GM23338 (cell line): ENCODE measurements at regions not wholly inside any gene's neighbourhood (a gene's known extent, or its start where the extent isn't known, plus 50 kb on each side); places are given as distances from the start of the nearest gene placed in this dataset.
A peak's percentile ranks its signal among the peaks of the same experiment; 100 is the strongest.

Experiments used
- ATAC-seq: fragments of 200-7000 bp; cut with Tn5 transposase; 3 replicates; pipeline ENCODE4 v1.9.1; 2020
- DNase-seq: peaks from one replicate; pipeline ENCODE4 v3.0.0-alpha.2; 2015; ENCODE audit warnings: low spot score
- H2AFZ ChIP-seq: fragments of 200-600 bp; sonication (generic); 2 replicates; pipeline ENCODE4 v1.8.0; 2016; ENCODE audit warnings: antibody characterized with exemption, mild to moderate bottlenecking, moderate library complexity
- H3F3A ChIP-seq: fragments of 200-600 bp; sonication (generic); replicated peaks from 2 replicates; pipeline ENCODE4 v1.8.0; 2017; ENCODE audit warnings: antibody characterized with exemption, mixed run types, low read depth
- H3K27ac ChIP-seq: fragments of 200-600 bp; sonication (generic); 2 replicates; pipeline ENCODE4 v1.6.1; 2016; ENCODE audit warnings: low read depth
- H3K27me3 ChIP-seq: fragments of 200-600 bp; sonication (generic); 2 replicates; pipeline ENCODE4 v1.8.0; 2016; ENCODE audit warnings: mild to moderate bottlenecking, mixed run types, moderate library complexity; ENCODE audit not compliant: insufficient read depth
- H3K36me3 ChIP-seq: fragments of 200-600 bp; sonication (generic); 2 replicates; pipeline ENCODE4 v1.8.0; 2016; ENCODE audit warnings: mild to moderate bottlenecking; ENCODE audit not compliant: insufficient read depth
- H3K4me1 ChIP-seq: fragments of 200-600 bp; sonication (generic); 2 replicates; pipeline ENCODE4 v1.8.0; 2016; ENCODE audit warnings: mild to moderate bottlenecking, moderate library complexity; ENCODE audit not compliant: insufficient read depth
- H3K4me2 ChIP-seq: fragments of 200-600 bp; sonication (generic); 2 replicates; pipeline ENCODE4 v1.7.1; 2017; ENCODE audit warnings: mixed run types
- H3K4me3 ChIP-seq: fragments of 200-600 bp; sonication (generic); 2 replicates; pipeline ENCODE4 v1.6.1; 2016; ENCODE audit warnings: mixed run types
- H3K79me2 ChIP-seq: fragments of 200-600 bp; sonication (generic); replicated peaks from 2 replicates; pipeline ENCODE4 v1.8.0; 2017; ENCODE audit warnings: mild to moderate bottlenecking; ENCODE audit not compliant: insufficient read depth
- H3K9me2 ChIP-seq: fragments of 200-600 bp; sonication (generic); 2 replicates; pipeline ENCODE4 v1.8.0; 2017; ENCODE audit not compliant: insufficient read depth
- H4K20me1 ChIP-seq: fragments of 200-600 bp; sonication (generic); replicated peaks from 2 replicates; pipeline ENCODE4 v1.8.0; 2017; ENCODE audit warnings: mild to moderate bottlenecking; ENCODE audit not compliant: insufficient read depth
- H3K27ac Mint-ChIP-seq: 2 replicates; pipeline ENCODE4 v1.8.0; 2020; ENCODE audit warnings: inconsistent platforms, mild to moderate bottlenecking, moderate library complexity, mixed read lengths
- H3K27me3 Mint-ChIP-seq: 3 replicates; pipeline ENCODE4 v1.8.0; 2022; ENCODE audit warnings: low read depth, mild to moderate bottlenecking, moderate library complexity, mixed read lengths, inconsistent platforms; ENCODE audit not compliant: insufficient read depth, poor library complexity
- H3K36me3 Mint-ChIP-seq: 3 replicates; pipeline ENCODE4 v1.8.0; 2021; ENCODE audit warnings: low read depth, mild to moderate bottlenecking, inconsistent platforms, moderate library complexity, mixed read lengths
- H3K4me1 Mint-ChIP-seq: 3 replicates; pipeline ENCODE4 v1.8.0; 2020; ENCODE audit warnings: mild to moderate bottlenecking, inconsistent platforms, mixed read lengths
- H3K4me3 Mint-ChIP-seq: 3 replicates; pipeline ENCODE4 v1.8.0; 2021; ENCODE audit warnings: moderate library complexity, mild to moderate bottlenecking, inconsistent platforms, mixed read lengths
- H3K9me3 Mint-ChIP-seq: 3 replicates; pipeline ENCODE4 v1.8.0; 2020; ENCODE audit warnings: moderate library complexity, mild to moderate bottlenecking, inconsistent platforms, mixed read lengths
- CREB1 ChIP-seq: fragments of 250-450 bp; sonication (Bioruptor Pico); IDR thresholded peaks from 2 replicates; pipeline ENCODE4 v1.5.0; 2020; ENCODE audit warnings: low read depth, mild to moderate bottlenecking, moderate library complexity
- EZH2phosphoT487 ChIP-seq: fragments of 200-600 bp; sonication (generic); IDR thresholded peaks from one replicate; pipeline ENCODE4 v1.8.1; 2018; ENCODE audit warnings: antibody characterized with exemption; ENCODE audit not compliant: unreplicated experiment
- POLR2AphosphoS5 ChIP-seq: IDR thresholded peaks from 2 replicates; pipeline ENCODE4 v1.6.1; 2016; ENCODE audit warnings: antibody characterized with exemption, low read depth
- STAT1 ChIP-seq: IDR thresholded peaks from one replicate; pipeline ENCODE4 v1.6.1; 2016; ENCODE audit warnings: antibody characterized with exemption; ENCODE audit not compliant: unreplicated experiment
- ZNF114 ChIP-seq: fragments of 250-450 bp; sonication (Bioruptor Pico); IDR thresholded peaks from 2 replicates; pipeline ENCODE4 v1.5.0; 2020; ENCODE audit warnings: mild to moderate bottlenecking, moderate library complexity
- ZNF331 ChIP-seq: fragments of 250-450 bp; sonication (Bioruptor Pico); IDR thresholded peaks from 2 replicates; pipeline ENCODE4 v1.5.0; 2020; ENCODE audit warnings: low read depth, mild to moderate bottlenecking, moderate library complexity
- TF ChIP-seq, protein P1 (sequence below), 2 experiments: fragments of 200-600 bp in 1 of 2; sonication (generic) in 1 of 2; conservative IDR thresholded peaks; 2 replicates each; pipeline versions ENCODE4 v1.5.1 to v1.6.1; 2016 to 2017; ENCODE audit warnings: antibody characterized with exemption in 2 of 2, low read depth in 2 of 2, mild to moderate bottlenecking in 2 of 2, moderate library complexity in 1 of 2
- TF ChIP-seq, protein P2 (sequence below): IDR thresholded peaks from 2 replicates; pipeline ENCODE4 v1.6.1; 2016; ENCODE audit warnings: antibody characterized with exemption
- TF ChIP-seq, protein P3 (sequence below): fragments of 250-450 bp; sonication (Bioruptor Pico); IDR thresholded peaks from 2 replicates; pipeline ENCODE4 v1.5.0; 2020; ENCODE audit warnings: mild to moderate bottlenecking, moderate library complexity
- TF ChIP-seq, protein P4 (sequence below): IDR thresholded peaks from one replicate; pipeline ENCODE4 v1.6.1; 2018; ENCODE audit warnings: antibody characterized with exemption; ENCODE audit not compliant: unreplicated experiment

DNA sequence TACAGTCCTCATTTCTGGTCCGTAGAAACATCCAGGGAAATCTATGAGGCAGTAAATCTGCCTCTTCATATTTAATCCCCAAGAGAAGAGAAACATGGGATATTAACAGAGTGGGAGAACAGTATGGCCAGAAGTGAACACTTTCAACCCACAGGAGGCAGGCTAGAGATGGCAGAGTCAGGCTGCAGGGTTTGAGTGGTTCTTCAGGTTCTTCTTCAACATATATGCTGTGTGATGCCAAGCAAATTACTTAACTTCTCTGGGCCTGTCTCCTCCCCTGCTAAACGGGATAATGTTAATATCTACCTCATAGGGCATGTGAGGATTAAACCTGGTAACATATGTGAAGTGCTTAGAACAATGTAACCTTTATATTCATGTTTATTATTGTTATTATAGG lies 321.8 kb downstream of the PSAT1 start:
- Histone ChIP-seq H3F3A (no peaks in the 10 kb centered on the region), H3K4me2 (no peak overlapping the region), H2AFZ (no peak overlapping the region), H3K36me3 (no peaks in the 10 kb centered on the region), H3K4me3 (no peak overlapping the region), H3K27me3 (no peaks in the 10 kb centered on the region), H3K27ac (no peak overlapping the region), H3K79me2 (no peaks in the 10 kb centered on the region), H3K9me2 (no peaks in the 10 kb centered on the region), H3K4me1 (no peaks in the 10 kb centered on the region), H4K20me1 (no peaks in the 10 kb centered on the region; the same call in 1 of the 2 replicates)
- TF ChIP-seq, protein P1, sequence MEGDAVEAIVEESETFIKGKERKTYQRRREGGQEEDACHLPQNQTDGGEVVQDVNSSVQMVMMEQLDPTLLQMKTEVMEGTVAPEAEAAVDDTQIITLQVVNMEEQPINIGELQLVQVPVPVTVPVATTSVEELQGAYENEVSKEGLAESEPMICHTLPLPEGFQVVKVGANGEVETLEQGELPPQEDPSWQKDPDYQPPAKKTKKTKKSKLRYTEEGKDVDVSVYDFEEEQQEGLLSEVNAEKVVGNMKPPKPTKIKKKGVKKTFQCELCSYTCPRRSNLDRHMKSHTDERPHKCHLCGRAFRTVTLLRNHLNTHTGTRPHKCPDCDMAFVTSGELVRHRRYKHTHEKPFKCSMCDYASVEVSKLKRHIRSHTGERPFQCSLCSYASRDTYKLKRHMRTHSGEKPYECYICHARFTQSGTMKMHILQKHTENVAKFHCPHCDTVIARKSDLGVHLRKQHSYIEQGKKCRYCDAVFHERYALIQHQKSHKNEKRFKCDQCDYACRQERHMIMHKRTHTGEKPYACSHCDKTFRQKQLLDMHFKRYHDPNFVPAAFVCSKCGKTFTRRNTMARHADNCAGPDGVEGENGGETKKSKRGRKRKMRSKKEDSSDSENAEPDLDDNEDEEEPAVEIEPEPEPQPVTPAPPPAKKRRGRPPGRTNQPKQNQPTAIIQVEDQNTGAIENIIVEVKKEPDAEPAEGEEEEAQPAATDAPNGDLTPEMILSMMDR (conservative IDR thresholded peaks at IDR 0.05; ENCODE audit: low read depth in 2 of 2), result peak; percentile 34 to 39; a peak in 3 of 4 replicates
- TF ChIP-seq, protein P2, sequence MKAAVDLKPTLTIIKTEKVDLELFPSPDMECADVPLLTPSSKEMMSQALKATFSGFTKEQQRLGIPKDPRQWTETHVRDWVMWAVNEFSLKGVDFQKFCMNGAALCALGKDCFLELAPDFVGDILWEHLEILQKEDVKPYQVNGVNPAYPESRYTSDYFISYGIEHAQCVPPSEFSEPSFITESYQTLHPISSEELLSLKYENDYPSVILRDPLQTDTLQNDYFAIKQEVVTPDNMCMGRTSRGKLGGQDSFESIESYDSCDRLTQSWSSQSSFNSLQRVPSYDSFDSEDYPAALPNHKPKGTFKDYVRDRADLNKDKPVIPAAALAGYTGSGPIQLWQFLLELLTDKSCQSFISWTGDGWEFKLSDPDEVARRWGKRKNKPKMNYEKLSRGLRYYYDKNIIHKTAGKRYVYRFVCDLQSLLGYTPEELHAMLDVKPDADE, result no peak
- ATAC-seq, result 0 out of 3 replicates have a peak, but pooled peaks have one; percentile 28
- H3K27ac Mint-ChIP-seq, result no peak overlapping the region
- H3K4me3 Mint-ChIP-seq, result no peak overlapping the region
- DNase-seq, result peak; percentile 23
- H3K27me3 Mint-ChIP-seq, result peaks cover 3% of the 10 kb centered on the region
- no peaks in the 10 kb centered on the region for H3K9me3 Mint-ChIP-seq
- H3K4me1 Mint-ChIP-seq, result peaks cover 2% of the 10 kb centered on the region; the same call in 2 of the 3 replicates
- no peaks in the 10 kb centered on the region for H3K36me3 Mint-ChIP-seq

DNA sequence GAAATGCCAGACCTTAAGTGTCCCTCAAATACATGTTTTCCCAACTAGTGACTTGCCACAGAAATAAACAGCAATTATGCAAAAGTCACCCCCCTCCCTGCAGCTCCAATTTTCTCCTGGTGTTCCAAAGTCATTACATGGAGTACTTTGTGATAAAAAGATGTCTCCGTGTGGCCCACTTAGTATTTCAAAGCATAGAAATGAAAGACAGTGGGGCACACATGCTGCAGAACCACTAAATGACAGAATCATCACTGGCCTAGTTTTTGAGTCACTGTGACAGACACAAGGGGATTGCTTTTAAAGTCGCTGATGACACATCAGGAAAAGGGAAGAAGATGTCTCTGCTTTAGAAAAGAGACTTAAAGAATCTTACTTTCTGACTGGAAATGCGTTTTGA lies 323.4 kb downstream of the PSAT1 start:
- H3F3A ChIP-seq, result no peaks in the 10 kb centered on the region
- no peaks in the 10 kb centered on the region; the same call in 1 of the 2 replicates for H4K20me1 ChIP-seq
- no peak overlapping the region for H3K4me3 ChIP-seq
- no peaks in the 10 kb centered on the region for H3K79me2 ChIP-seq
- no peaks in the 10 kb centered on the region for H3K9me2 ChIP-seq
- H3K4me2 ChIP-seq, result no peak overlapping the region
- no peaks in the 10 kb centered on the region for H3K36me3 ChIP-seq
- DNase-seq (no peak), ATAC-seq (no peak)
- Mint-ChIP-seq H3K4me3 (no peak overlapping the region), H3K27ac (no peak overlapping the region), H3K9me3 (no peaks in the 10 kb centered on the region), H3K36me3 (no peaks in the 10 kb centered on the region), H3K27me3 (peaks cover 5% of the 10 kb centered on the region), H3K4me1 (no peaks in the 10 kb centered on the region)
- H3K4me1 ChIP-seq, result no peaks in the 10 kb centered on the region
- no peak overlapping the region for H3K27ac ChIP-seq
- no peak overlapping the region for H2AFZ ChIP-seq
- H3K27me3 ChIP-seq, result no peaks in the 10 kb centered on the region
- TF ChIP-seq ZNF331 (no peak), POLR2AphosphoS5 (no peak), ZNF114 (no peak), EZH2phosphoT487 (no peak), STAT1 (no peak), CREB1 (CRISPR knock-in tag) (no peak)
- TF ChIP-seq, protein P3, sequence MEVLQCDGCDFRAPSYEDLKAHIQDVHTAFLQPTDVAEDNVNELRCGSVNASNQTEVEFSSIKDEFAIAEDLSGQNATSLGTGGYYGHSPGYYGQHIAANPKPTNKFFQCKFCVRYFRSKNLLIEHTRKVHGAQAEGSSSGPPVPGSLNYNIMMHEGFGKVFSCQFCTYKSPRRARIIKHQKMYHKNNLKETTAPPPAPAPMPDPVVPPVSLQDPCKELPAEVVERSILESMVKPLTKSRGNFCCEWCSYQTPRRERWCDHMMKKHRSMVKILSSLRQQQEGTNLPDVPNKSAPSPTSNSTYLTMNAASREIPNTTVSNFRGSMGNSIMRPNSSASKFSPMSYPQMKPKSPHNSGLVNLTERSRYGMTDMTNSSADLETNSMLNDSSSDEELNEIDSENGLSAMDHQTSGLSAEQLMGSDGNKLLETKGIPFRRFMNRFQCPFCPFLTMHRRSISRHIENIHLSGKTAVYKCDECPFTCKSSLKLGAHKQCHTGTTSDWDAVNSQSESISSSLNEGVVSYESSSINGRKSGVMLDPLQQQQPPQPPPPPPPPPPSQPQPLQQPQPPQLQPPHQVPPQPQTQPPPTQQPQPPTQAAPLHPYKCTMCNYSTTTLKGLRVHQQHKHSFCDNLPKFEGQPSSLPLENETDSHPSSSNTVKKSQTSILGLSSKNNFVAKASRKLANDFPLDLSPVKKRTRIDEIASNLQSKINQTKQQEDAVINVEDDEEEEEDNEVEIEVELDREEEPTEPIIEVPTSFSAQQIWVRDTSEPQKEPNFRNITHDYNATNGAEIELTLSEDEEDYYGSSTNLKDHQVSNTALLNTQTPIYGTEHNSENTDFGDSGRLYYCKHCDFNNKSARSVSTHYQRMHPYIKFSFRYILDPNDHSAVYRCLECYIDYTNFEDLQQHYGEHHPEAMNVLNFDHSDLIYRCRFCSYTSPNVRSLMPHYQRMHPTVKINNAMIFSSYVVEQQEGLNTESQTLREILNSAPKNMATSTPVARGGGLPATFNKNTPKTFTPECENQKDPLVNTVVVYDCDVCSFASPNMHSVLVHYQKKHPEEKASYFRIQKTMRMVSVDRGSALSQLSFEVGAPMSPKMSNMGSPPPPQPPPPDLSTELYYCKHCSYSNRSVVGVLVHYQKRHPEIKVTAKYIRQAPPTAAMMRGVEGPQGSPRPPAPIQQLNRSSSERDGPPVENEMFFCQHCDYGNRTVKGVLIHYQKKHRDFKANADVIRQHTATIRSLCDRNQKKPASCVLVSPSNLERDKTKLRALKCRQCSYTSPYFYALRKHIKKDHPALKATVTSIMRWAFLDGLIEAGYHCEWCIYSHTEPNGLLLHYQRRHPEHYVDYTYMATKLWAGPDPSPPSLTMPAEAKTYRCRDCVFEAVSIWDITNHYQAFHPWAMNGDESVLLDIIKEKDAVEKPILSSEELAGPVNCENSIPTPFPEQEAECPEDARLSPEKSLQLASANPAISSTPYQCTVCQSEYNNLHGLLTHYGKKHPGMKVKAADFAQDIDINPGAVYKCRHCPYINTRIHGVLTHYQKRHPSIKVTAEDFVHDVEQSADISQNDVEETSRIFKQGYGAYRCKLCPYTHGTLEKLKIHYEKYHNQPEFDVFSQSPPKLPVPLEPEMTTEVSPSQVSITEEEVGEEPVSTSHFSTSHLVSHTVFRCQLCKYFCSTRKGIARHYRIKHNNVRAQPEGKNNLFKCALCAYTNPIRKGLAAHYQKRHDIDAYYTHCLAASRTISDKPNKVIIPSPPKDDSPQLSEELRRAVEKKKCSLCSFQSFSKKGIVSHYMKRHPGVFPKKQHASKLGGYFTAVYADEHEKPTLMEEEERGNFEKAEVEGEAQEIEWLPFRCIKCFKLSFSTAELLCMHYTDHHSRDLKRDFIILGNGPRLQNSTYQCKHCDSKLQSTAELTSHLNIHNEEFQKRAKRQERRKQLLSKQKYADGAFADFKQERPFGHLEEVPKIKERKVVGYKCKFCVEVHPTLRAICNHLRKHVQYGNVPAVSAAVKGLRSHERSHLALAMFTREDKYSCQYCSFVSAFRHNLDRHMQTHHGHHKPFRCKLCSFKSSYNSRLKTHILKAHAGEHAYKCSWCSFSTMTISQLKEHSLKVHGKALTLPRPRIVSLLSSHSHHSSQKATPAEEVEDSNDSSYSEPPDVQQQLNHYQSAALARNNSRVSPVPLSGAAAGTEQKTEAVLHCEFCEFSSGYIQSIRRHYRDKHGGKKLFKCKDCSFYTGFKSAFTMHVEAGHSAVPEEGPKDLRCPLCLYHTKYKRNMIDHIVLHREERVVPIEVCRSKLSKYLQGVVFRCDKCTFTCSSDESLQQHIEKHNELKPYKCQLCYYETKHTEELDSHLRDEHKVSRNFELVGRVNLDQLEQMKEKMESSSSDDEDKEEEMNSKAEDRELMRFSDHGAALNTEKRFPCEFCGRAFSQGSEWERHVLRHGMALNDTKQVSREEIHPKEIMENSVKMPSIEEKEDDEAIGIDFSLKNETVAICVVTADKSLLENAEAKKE, result no peak
- TF ChIP-seq, protein P4, sequence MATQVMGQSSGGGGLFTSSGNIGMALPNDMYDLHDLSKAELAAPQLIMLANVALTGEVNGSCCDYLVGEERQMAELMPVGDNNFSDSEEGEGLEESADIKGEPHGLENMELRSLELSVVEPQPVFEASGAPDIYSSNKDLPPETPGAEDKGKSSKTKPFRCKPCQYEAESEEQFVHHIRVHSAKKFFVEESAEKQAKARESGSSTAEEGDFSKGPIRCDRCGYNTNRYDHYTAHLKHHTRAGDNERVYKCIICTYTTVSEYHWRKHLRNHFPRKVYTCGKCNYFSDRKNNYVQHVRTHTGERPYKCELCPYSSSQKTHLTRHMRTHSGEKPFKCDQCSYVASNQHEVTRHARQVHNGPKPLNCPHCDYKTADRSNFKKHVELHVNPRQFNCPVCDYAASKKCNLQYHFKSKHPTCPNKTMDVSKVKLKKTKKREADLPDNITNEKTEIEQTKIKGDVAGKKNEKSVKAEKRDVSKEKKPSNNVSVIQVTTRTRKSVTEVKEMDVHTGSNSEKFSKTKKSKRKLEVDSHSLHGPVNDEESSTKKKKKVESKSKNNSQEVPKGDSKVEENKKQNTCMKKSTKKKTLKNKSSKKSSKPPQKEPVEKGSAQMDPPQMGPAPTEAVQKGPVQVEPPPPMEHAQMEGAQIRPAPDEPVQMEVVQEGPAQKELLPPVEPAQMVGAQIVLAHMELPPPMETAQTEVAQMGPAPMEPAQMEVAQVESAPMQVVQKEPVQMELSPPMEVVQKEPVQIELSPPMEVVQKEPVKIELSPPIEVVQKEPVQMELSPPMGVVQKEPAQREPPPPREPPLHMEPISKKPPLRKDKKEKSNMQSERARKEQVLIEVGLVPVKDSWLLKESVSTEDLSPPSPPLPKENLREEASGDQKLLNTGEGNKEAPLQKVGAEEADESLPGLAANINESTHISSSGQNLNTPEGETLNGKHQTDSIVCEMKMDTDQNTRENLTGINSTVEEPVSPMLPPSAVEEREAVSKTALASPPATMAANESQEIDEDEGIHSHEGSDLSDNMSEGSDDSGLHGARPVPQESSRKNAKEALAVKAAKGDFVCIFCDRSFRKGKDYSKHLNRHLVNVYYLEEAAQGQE, result no peak
